Keratinocyte (primary cell): ENCODE measurements at regions not wholly inside any gene's neighbourhood (a gene's known extent, or its start where the extent isn't known, plus 50 kb on each side); places are given as distances from the start of the nearest gene placed in this dataset.

ENCODE experiments used
- DNase-seq: peaks from one replicate; pipeline ENCODE4 v3.0.0-alpha.2; 2011; ENCODE audit warnings: low read depth, missing footprints, low spot score
- FAIRE-seq: peaks from 2 replicates; lab custom pipeline; 2011; peaks lifted over from hg19 to GRCh38; lab: Jason Lieb, UNC
- H2AFZ ChIP-seq: 2 replicates; pipeline ENCODE4 v1.6.0; 2012; ENCODE audit warnings: low read length, control low read depth, inconsistent platforms; ENCODE audit not compliant: control insufficient read depth
- H3K27ac ChIP-seq: 2 replicates; pipeline ENCODE4 v1.5.1; 2011; ENCODE audit warnings: low read length; ENCODE audit not compliant: control insufficient read depth, insufficient read depth
- H3K27me3 ChIP-seq: 3 replicates; pipeline ENCODE4 v1.6.0; 2011; ENCODE audit warnings: low read length; ENCODE audit not compliant: control insufficient read depth, insufficient read depth; ENCODE audit errors: extremely low read depth
- H3K36me3 ChIP-seq, 2 experiments: 2 replicates in 1 of 2; 3 replicates in 1 of 2; pipeline ENCODE4 v1.5.1; 2011; ENCODE audit warnings: low read length in 2 of 2, mild to moderate bottlenecking in 1 of 2; ENCODE audit not compliant: control insufficient read depth in 2 of 2, insufficient read depth in 2 of 2; ENCODE audit errors: extremely low read depth in 1 of 2
- H3K4me1 ChIP-seq: 3 replicates; pipeline ENCODE4 v1.5.1; 2011; ENCODE audit warnings: low read length; ENCODE audit not compliant: control insufficient read depth, insufficient read depth; ENCODE audit errors: extremely low read depth
- H3K4me2 ChIP-seq: 3 replicates; pipeline ENCODE4 v1.6.0; 2011; ENCODE audit warnings: low read depth, low read length; ENCODE audit not compliant: control insufficient read depth, insufficient read depth; ENCODE audit errors: extremely low read depth
- H3K4me3 ChIP-seq, 3 experiments: fragments of 200-600 bp in 1 of 3; sonication (generic) in 1 of 3; 2 replicates in 2 of 3; 3 replicates in 1 of 3; pipeline ENCODE4 v1.5.1; 2011 to 2016; ENCODE audit warnings: low read length in 3 of 3, mild to moderate bottlenecking in 3 of 3, control low read depth in 2 of 3, inconsistent platforms in 1 of 3, low read depth in 1 of 3, mixed read lengths in 1 of 3, mixed run types in 1 of 3, moderate library complexity in 1 of 3; ENCODE audit not compliant: control insufficient read depth in 2 of 3, insufficient read depth in 2 of 3; ENCODE audit errors: extremely low read depth in 1 of 3
- H3K79me2 ChIP-seq: 2 replicates; pipeline ENCODE4 v1.6.0; 2012; ENCODE audit warnings: low read length; ENCODE audit not compliant: control insufficient read depth, insufficient read depth
- H3K9ac ChIP-seq: 3 replicates; pipeline ENCODE4 v1.6.0; 2011; ENCODE audit warnings: low read length; ENCODE audit not compliant: control insufficient read depth, insufficient read depth; ENCODE audit errors: extremely low read depth
- H3K9me1 ChIP-seq: 3 replicates; pipeline ENCODE4 v1.6.0; 2011; ENCODE audit warnings: low read length; ENCODE audit not compliant: control insufficient read depth, insufficient read depth; ENCODE audit errors: extremely low read depth
- H3K9me3 ChIP-seq: 2 replicates; pipeline ENCODE4 v1.5.1; 2012; ENCODE audit warnings: low read depth, low read length; ENCODE audit not compliant: control insufficient read depth
- H4K20me1 ChIP-seq: 3 replicates; pipeline ENCODE4 v1.6.0; 2011; ENCODE audit warnings: low read length; ENCODE audit not compliant: control insufficient read depth, insufficient read depth; ENCODE audit errors: extremely low read depth
- EZH2 ChIP-seq: IDR thresholded peaks from one replicate; pipeline ENCODE4 v1.6.1; 2012; ENCODE audit warnings: inconsistent platforms, mild to moderate bottlenecking, low read length, moderate library complexity
- dilution Hi-C: fragments of 300-500 bp; cut with MboI; formaldehyde crosslinking; loops from one replicate; pipeline ENCODE4 v1.7.0; 2020; ENCODE audit warnings: low sequenced_read_pairs; ENCODE audit not compliant: extremely low pct_ligation_motif_present
- TF ChIP-seq, protein P1 (sequence below), 3 experiments: IDR thresholded peaks in 1 of 3; conservative IDR thresholded peaks in 1 of 3; optimal IDR thresholded peaks in 1 of 3; 2 replicates in 2 of 3; 3 replicates in 1 of 3; pipeline versions ENCODE3 to v1.5.1; 2011; ENCODE audit warnings: low read length in 3 of 3, mild to moderate bottlenecking in 3 of 3, moderate library complexity in 2 of 3, control low read depth in 1 of 3, inconsistent platforms in 1 of 3; ENCODE audit not compliant: insufficient read depth in 2 of 3; ENCODE audit errors: extremely low read depth in 1 of 3

GRCh38 chr9:20184541-20184940 is 395.7 kb upstream of the SLC24A2 start:
- dilution Hi-C loops, result loop anchor here (25.0 kb wide), 1 partner anchor 247 kb away; no protein-coding TSS in a partner anchor
- no peak for FAIRE-seq

DNA sequence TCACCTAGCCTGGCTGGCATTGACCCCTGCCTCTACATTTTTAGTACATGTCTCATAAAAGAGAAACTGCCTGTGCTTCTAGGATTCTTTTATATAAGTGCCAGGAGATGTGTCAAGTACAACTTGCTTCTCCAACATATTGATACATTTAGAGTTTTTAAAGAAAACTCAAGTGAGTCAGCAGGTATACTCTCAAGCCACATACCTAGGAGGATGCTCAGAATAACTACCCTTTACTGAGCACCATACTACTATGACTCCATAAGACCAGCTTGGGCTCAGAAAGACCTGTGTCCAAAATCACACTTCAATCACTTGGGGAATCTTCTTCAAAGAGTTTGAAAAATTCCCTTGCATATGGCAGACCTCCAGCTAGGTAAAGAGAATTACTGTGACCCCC is 389.8 kb upstream of the SLC24A2 start:
- H3K36me3 ChIP-seq, result no peaks in the 10 kb centered on the region
- no peak overlapping the region for H3K4me3 ChIP-seq
- no peak overlapping the region for H3K27ac ChIP-seq
- H2AFZ ChIP-seq, result no peak overlapping the region
- H3K4me2 ChIP-seq, result peak overlapping the region; percentile 3
- TF ChIP-seq EZH2, result no peak
- TF ChIP-seq, protein P1, sequence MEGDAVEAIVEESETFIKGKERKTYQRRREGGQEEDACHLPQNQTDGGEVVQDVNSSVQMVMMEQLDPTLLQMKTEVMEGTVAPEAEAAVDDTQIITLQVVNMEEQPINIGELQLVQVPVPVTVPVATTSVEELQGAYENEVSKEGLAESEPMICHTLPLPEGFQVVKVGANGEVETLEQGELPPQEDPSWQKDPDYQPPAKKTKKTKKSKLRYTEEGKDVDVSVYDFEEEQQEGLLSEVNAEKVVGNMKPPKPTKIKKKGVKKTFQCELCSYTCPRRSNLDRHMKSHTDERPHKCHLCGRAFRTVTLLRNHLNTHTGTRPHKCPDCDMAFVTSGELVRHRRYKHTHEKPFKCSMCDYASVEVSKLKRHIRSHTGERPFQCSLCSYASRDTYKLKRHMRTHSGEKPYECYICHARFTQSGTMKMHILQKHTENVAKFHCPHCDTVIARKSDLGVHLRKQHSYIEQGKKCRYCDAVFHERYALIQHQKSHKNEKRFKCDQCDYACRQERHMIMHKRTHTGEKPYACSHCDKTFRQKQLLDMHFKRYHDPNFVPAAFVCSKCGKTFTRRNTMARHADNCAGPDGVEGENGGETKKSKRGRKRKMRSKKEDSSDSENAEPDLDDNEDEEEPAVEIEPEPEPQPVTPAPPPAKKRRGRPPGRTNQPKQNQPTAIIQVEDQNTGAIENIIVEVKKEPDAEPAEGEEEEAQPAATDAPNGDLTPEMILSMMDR (optimal IDR thresholded peaks at IDR 0.05 in 1 of 3, IDR thresholded peaks at IDR 0.05 in 1 of 3, conservative IDR thresholded peaks at IDR 0.05 in 1 of 3; ENCODE audit: extremely low read depth in 1 of 3, insufficient read depth in 2 of 3, low read length in 3 of 3), result no peak
- no peak overlapping the region for H3K9ac ChIP-seq
- FAIRE-seq (no peak), DNase-seq (peak; percentile 5)
- H3K79me2 ChIP-seq, result no peaks in the 10 kb centered on the region
- no peaks in the 10 kb centered on the region for H3K9me3 ChIP-seq
- H3K27me3 ChIP-seq, result no peaks in the 10 kb centered on the region
- no peaks in the 10 kb centered on the region for H3K9me1 ChIP-seq
- dilution Hi-C loops, result loop anchor here (25.0 kb wide), 1 partner anchor 241 kb away; no protein-coding TSS in a partner anchor
- H3K4me1 ChIP-seq, result peaks cover 6% of the 10 kb centered on the region
- no peaks in the 10 kb centered on the region for H4K20me1 ChIP-seq

More at GRCh38 chr9:20184541-20184940, 395.7 kb upstream of the SLC24A2 start:
- no peaks in the 10 kb centered on the region for H3K27me3 ChIP-seq
- no peaks in the 10 kb centered on the region for H3K79me2 ChIP-seq
- no peak overlapping the region for H3K4me3 ChIP-seq
- H3K9ac ChIP-seq, result no peak overlapping the region
- no peaks in the 10 kb centered on the region for H3K9me1 ChIP-seq
- H4K20me1 ChIP-seq, result no peaks in the 10 kb centered on the region
- H3K9me3 ChIP-seq, result no peaks in the 10 kb centered on the region
- DNase-seq, result no peak
- TF ChIP-seq EZH2, result no peak
- TF ChIP-seq, protein P1 (optimal IDR thresholded peaks at IDR 0.05 in 1 of 3, IDR thresholded peaks at IDR 0.05 in 1 of 3, conservative IDR thresholded peaks at IDR 0.05 in 1 of 3; ENCODE audit: extremely low read depth in 1 of 3, insufficient read depth in 2 of 3, low read length in 3 of 3), result no peak
- H3K4me1 ChIP-seq, result no peaks in the 10 kb centered on the region
- H3K36me3 ChIP-seq, result no peaks in the 10 kb centered on the region
- H2AFZ ChIP-seq, result no peak overlapping the region
- H3K4me2 ChIP-seq, result no peak overlapping the region
- H3K27ac ChIP-seq, result no peak overlapping the region
